ENCODE measurements at regions not wholly inside any gene's neighbourhood (a gene's known extent, or its start where the extent isn't known, plus 50 kb on each side); places are given as distances from the start of the nearest gene placed in this dataset.

DNA sequence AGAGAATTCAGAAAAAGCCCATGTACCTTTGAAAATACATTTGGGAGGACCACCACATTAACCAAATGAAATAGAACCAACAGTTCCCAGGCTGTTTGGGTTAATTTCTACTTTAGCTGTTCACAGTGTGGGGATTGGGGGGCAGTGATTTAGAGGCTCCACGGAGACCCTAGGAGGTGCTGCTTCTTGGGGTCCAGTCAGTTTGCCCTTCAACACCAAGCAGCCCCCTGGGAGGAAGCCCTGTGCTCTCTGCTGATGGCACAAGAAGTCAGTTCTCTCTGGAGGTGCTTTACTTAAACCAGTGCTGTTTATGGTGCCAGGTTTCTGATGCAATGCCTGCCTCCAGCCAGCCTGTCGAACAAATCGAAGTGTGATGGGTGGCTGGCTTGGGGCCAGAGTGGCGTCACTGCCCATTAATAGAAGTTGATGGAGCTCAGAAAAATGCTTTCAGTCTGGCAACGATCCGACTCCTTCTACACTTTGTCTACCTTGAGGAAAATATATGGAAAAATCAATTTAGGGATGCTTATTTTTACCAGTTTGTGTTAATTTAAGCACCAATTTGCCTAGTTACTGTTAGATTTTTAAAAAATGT, 134.0 kb downstream of the SNX18 start:
- DNase-seq (ENCODE audit: low spot score in 2 of 2) = peak; percentile 86 to 90
- Histone ChIP-seq H3K4me3 (no peak overlapping the region), H3K4me1 (peaks cover 23% of the 10 kb centered on the region), H3K9me3 (no peaks in the 10 kb centered on the region), H3K27ac (no peak overlapping the region), H3K27me3 (no peaks in the 10 kb centered on the region), H3K36me3 (no peaks in the 10 kb centered on the region)
- 13% methylated on average over 6 of the region's 6 CpGs for WGBS
- TF ChIP-seq EP300 (IDR thresholded peaks at IDR 0.05) (no peak), POLR2AphosphoS5 (IDR thresholded peaks at IDR 0.05) (peak in 1 of 3 donors; percentile 31)

DNA sequence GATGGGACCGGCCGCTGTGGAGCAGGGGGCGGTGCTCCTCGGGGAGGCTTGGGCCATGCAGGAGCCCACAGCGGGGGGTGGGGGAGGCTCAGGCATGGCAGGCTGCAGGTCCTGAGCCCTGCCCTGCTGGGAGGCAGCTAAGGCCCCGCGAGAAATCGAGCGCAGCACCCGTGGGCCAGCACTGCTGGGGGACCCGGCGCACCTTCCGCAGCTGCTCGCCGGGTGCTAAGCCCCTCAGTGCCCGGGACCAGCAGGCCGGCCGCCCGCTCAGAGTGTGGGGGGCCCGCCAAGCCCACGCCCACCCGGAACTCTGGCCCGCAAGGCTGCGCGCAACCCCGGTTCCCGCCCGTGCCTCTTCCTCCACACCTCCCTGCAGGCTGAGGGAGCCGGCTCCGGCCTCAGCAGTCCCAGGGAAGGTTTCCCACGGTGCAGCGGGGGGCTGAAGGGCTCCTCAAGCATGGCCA, 131.5 kb downstream of the SNX18 start:
- H3K36me3 ChIP-seq = no peaks in the 10 kb centered on the region
- 53% methylated on average over 3 of the region's 32 CpGs for WGBS
- TF ChIP-seq POLR2A (IDR thresholded peaks at IDR 0.05) (no peak), EP300 (IDR thresholded peaks at IDR 0.05) (no peak), CTCF (IDR thresholded peaks at IDR 0.05) (no peak), POLR2AphosphoS5 (IDR thresholded peaks at IDR 0.05) (no peak)
- H3K9me3 ChIP-seq = no peaks in the 10 kb centered on the region
- no peaks in the 10 kb centered on the region for H3K27me3 ChIP-seq
- no peak overlapping the region for H3K4me3 ChIP-seq
- no peak overlapping the region for H3K27ac ChIP-seq
- peaks cover 35% of the 10 kb centered on the region for H3K4me1 ChIP-seq
- DNase-seq (ENCODE audit: low spot score in 2 of 2) = no peak

DNA sequence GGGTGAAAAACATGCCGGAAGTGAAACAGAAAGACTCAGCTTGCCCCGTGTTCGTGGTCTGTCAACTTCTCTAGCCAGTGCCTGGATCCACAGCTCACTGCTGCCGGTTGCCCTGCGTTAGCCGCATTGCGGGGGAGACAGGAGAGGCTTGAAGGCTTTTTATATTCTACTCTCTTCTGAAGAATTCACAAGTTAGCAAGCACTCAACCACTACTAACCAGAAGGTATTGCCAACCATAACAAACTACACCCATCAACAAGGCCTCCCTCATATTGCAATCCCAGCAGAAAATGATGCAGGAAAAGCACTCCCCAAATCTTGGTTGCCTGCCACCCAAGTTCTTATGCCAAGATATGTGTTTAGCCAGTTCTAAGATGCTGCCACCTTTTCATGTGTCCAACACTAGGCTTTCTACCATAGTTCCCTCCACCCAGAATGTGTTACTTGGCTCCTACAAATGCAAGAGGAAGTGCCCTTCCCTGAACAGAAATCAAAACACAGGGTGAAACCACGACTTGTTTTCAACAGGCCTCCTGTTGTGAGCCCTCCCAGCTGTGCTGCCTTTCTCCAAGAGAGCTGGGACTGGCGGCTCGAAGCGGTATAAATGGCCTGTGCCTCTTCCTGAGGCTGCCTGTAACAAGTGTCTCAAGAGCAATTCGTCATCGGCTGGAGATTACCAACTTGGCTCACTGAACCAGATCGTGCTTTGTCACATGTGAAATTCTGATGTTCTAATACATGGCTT, 129.0 kb downstream of the SNX18 start:
- peak in 1 of 3 donors; percentile 29 for TF ChIP-seq POLR2AphosphoS5 (IDR thresholded peaks at IDR 0.05)
- no peak for TF ChIP-seq EP300 (IDR thresholded peaks at IDR 0.05)
- peak overlapping the region; percentile 26 for H3K4me3 ChIP-seq
- peak; percentile 85 to 86 for DNase-seq (ENCODE audit: low spot score in 2 of 2)
- peak overlapping the region; percentile 86 for H3K27ac ChIP-seq
- no peaks in the 10 kb centered on the region for H3K9me3 ChIP-seq
- H3K36me3 ChIP-seq = no peaks in the 10 kb centered on the region
- H3K27me3 ChIP-seq = no peaks in the 10 kb centered on the region
- WGBS = 28% methylated on average over 14 of the region's 14 CpGs
- H3K4me1 ChIP-seq = peaks cover 38% of the 10 kb centered on the region

GRCh38 chr5:54645882-54646355, 128.4 kb downstream of the SNX18 start:
- TF ChIP-seq CTCF (IDR thresholded peaks at IDR 0.05) (no peak), EP300 (IDR thresholded peaks at IDR 0.05) (no peak), POLR2AphosphoS5 (IDR thresholded peaks at IDR 0.05) (no peak), POLR2A (IDR thresholded peaks at IDR 0.05) (no peak)
- H3K27ac ChIP-seq = peak overlapping the region; percentile 86
- WGBS = 51% methylated on average over 2 of the region's 2 CpGs
- peak overlapping the region; percentile 26 for H3K4me3 ChIP-seq
- no peak for DNase-seq (ENCODE audit: low spot score in 2 of 2)
- H3K36me3 ChIP-seq = no peaks in the 10 kb centered on the region
- H3K27me3 ChIP-seq = no peaks in the 10 kb centered on the region
- peaks cover 33% of the 10 kb centered on the region for H3K4me1 ChIP-seq
- no peaks in the 10 kb centered on the region for H3K9me3 ChIP-seq

DNA sequence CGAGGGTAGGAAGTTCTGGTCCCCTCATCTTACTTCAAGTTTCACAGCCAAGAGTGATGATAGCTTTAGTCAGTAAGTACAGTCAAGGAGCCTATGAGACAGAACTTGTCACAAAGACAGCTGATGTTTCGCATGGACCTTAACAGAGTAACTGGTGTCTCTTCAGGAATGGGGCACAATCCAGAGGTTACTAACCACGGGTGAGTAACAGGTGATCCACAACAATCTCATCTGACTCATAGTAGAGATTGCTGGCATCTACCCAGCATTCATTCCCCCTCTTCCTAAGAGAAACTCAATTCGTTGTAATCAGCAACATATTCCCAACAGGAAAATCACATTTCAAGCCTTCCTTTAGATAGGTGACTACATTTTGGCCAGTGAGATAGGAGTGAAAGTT, 126.7 kb downstream of the SNX18 start:
- Histone ChIP-seq H3K4me1 (peaks cover 33% of the 10 kb centered on the region), H3K27me3 (no peaks in the 10 kb centered on the region), H3K4me3 (no peak overlapping the region), H3K9me3 (no peaks in the 10 kb centered on the region), H3K36me3 (no peaks in the 10 kb centered on the region), H3K27ac (no peak overlapping the region)
- no peak for DNase-seq (ENCODE audit: low spot score in 2 of 2)
- no peak for TF ChIP-seq POLR2AphosphoS5 (IDR thresholded peaks at IDR 0.05)
- TF ChIP-seq EP300 (IDR thresholded peaks at IDR 0.05) = no peak
- TF ChIP-seq CTCF (IDR thresholded peaks at IDR 0.05) = no peak
- no peak for TF ChIP-seq POLR2A (IDR thresholded peaks at IDR 0.05)
- 72% methylated on average over 4 of the region's 4 CpGs for WGBS

GRCh38 chr5:54643685-54644106, 126.1 kb downstream of the SNX18 start:
- Histone ChIP-seq H3K9me3 (no peaks in the 10 kb centered on the region), H3K36me3 (no peaks in the 10 kb centered on the region), H3K27ac (no peak overlapping the region), H3K4me3 (no peak overlapping the region), H3K27me3 (no peaks in the 10 kb centered on the region), H3K4me1 (peaks cover 33% of the 10 kb centered on the region)
- 30% methylated on average over 4 of the region's 4 CpGs for WGBS
- DNase-seq (ENCODE audit: low spot score in 2 of 2) = no peak
- TF ChIP-seq POLR2A (IDR thresholded peaks at IDR 0.05) = no peak
- peak in 1 of 3 donors; percentile 31 for TF ChIP-seq POLR2AphosphoS5 (IDR thresholded peaks at IDR 0.05)

Data from suprapubic skin (tissue), 4 donors.